Thyroid gland (tissue), 4 donors: ENCODE measurements at regions not wholly inside any gene's neighbourhood (a gene's known extent, or its start where the extent isn't known, plus 50 kb on each side); places are given as distances from the start of the nearest gene placed in this dataset.

Experiments
- CTCF ChIP-seq, 6 experiments: fragments of 200-600 bp in 3 of 6; fragments of 450-650 bp in 3 of 6; sonication (generic) in 3 of 6; IDR thresholded peaks; one replicate each; pipeline ENCODE4 v1.5.1; 2016 to 2019; ENCODE audit warnings: antibody characterized with exemption in 6 of 6, mild to moderate bottlenecking in 2 of 6, inconsistent platforms in 1 of 6, moderate library complexity in 1 of 6
- POLR2A ChIP-seq, 2 donors: fragments of 450-650 bp; IDR thresholded peaks; one replicate each; pipeline ENCODE4 v1.6.1; 2017; ENCODE audit warnings: antibody characterized with exemption in 2 of 2, mild to moderate bottlenecking in 2 of 2, moderate library complexity in 1 of 2

GRCh38 chr18:39871961-39872360, 2083.1 kb upstream of the PIK3C3 start:
- no peak for TF ChIP-seq CTCF (IDR thresholded peaks at IDR 0.05)
- no peak for TF ChIP-seq POLR2A (IDR thresholded peaks at IDR 0.05)
